GM18907 (cell line): ENCODE measurements at regions not wholly inside any gene's neighbourhood (a gene's known extent, or its start where the extent isn't known, plus 50 kb on each side); places are given as distances from the start of the nearest gene placed in this dataset.
"Not testable (repeated sequence)": the region's sequence is repeated elsewhere in the genome, so short reads cannot be mapped to it uniquely, and the experiment has no call there.

Experiments
- ATAC-seq: cut with Tn5 transposase; IDR thresholded peaks from one replicate; pipeline ENCODE4 v1.9.1; 2021; ENCODE audit warnings: mild to moderate bottlenecking, moderate library complexity; ENCODE audit not compliant: unreplicated experiment

- ATAC-seq, result no peak
These were observed 252.8 kb downstream of the REEP3 start for GRCh38 chr10:63773962-63774361.

DNA sequence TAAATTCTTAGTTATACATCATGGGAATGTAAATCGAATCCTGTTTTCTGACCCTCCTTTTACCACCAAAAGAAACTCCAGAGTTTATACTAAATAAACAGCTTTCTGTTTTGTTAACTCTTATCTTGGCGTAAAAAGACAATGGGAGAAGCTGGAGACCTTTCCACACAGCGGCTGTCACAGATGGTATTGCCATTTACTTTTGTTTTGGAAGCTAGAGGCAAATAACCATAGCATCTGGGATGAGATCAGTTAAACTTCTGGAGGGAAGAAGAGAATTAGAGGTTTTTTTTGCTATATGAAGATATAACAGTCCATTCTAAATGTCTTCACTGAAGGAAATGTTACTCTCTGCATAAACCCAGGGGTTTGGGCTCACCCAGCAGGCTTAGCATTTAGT lies 258.9 kb downstream of the REEP3 start:
- ATAC-seq, result no peak

DNA sequence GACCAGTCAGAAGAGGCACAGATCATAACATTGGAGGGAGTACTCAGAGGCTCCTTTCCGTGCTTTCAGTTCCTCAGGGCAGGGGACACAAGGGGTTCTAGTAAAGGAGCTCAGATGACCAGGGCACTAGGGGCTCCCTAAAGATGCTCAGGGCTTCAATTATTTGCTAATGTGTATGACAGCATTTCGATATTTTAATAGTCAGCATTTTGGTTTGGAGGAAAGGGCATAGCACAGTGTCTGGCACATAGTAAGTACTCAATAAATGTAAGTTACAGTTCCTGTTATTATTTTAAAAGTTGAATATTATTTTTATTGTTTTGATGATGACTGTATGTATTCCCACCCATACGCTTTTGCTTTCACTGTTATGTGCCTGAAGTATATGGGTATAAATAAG lies 260.0 kb downstream of the REEP3 start:
- no peak for ATAC-seq

GRCh38 chr10:63783882-63784281 lies 262.7 kb downstream of the REEP3 start:
- no peak for ATAC-seq

DNA sequence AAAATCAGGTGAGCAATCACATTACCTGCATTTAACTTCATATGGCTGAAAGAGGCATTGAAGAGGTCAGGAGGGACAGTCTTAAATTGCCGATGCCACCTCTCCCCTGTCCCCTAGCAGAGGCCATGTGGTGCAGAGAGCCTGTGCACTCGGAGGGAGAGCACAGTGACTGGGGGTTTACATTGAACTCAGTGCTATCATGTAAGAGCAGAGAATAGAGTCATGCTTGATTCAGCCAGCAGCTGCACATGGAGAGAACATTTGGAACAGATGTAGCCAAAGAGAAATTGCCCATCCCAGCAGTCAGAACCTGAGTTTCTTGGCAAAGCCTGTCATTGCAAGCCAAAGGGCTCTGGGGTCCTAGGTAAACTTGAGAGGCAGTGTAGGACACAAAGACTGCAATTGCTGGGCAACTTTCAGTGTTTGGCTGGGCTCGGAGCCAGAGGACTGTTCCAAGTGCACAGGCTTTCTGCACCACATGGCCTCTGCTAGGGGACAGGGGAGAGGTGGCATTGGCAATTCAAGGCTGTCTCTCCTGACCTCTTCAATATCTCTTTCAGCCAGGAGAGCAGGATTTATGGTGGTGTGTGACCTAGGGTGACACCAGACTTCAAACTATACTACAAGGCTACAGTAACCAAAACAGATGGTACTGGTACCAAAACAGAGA lies 267.1 kb downstream of the REEP3 start:
- ATAC-seq, result no peak

- ATAC-seq, result no peak
These were observed 274.1 kb downstream of the REEP3 start for GRCh38 chr10:63795094-63795860.

- no peak for ATAC-seq
These were observed 277.6 kb downstream of the REEP3 start for GRCh38 chr10:63798599-63799498.

- no peak for ATAC-seq
These were observed 278.5 kb downstream of the REEP3 start for GRCh38 chr10:63799521-63800300.

GRCh38 chr10:63801166-63801565 lies 280.0 kb downstream of the REEP3 start:
- no peak for ATAC-seq

- ATAC-seq, result no peak
These were observed 285.1 kb downstream of the REEP3 start for GRCh38 chr10:63806330-63806729.

- ATAC-seq, result no peak
These were observed 291.3 kb downstream of the REEP3 start for GRCh38 chr10:63812501-63812900.

GRCh38 chr10:63819753-63820329 lies 298.6 kb downstream of the REEP3 start:
- no peak for ATAC-seq

GRCh38 chr10:63822496-63822895 lies 301.3 kb downstream of the REEP3 start:
- no peak for ATAC-seq

- ATAC-seq, result no peak
These were observed 303.9 kb downstream of the REEP3 start for GRCh38 chr10:63825111-63825510.

DNA sequence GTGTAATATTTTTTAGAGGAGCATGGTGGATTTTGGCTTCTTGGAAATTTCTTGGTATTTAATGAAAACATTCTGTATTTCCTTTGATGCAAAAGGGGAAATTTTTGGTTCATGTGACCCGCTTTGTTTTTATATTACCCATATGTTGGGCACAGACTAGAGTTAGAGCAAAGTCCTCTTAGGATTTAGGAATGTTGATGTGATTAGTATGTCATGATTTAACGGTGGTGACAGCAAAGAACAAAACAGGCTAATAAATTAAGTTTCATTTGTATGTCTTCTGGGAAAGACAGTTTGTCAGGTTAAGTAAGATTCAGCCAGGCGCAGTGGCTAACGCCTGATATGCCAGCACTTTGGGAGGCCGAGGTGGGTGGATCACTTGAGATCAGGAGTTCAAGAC lies 304.6 kb downstream of the REEP3 start:
- no peak for ATAC-seq

DNA sequence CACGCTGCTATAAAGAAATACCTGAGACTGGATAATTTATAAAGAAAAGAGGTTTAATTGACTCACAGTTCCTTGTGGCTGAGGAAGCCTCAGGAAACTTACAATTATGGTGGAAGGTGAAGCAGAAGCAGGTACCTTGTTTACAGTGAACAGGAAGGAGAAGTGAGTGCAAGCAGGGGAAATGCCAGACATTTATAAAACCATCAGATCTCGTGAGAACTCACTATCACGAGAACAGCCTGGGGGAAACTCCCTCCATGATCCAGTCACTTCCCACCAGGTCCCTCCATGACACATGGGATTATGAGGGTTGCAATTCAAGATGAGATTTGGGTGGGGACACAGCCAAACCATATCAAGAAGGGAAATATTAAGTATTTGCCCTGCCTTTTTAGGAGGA lies 305.8 kb downstream of the REEP3 start:
- ATAC-seq, result not testable (repeated sequence)

- no peak for ATAC-seq
These were observed 307.8 kb downstream of the REEP3 start for GRCh38 chr10:63829020-63829419.

- no peak for ATAC-seq
These were observed 308.5 kb downstream of the REEP3 start for GRCh38 chr10:63829573-63830149.

- no peak for ATAC-seq
These were observed 311.5 kb downstream of the REEP3 start for GRCh38 chr10:63832686-63833085.
